ENCODE measurements at regions not wholly inside any gene's neighbourhood (a gene's known extent, or its start where the extent isn't known, plus 50 kb on each side); places are given as distances from the start of the nearest gene placed in this dataset.

DNA sequence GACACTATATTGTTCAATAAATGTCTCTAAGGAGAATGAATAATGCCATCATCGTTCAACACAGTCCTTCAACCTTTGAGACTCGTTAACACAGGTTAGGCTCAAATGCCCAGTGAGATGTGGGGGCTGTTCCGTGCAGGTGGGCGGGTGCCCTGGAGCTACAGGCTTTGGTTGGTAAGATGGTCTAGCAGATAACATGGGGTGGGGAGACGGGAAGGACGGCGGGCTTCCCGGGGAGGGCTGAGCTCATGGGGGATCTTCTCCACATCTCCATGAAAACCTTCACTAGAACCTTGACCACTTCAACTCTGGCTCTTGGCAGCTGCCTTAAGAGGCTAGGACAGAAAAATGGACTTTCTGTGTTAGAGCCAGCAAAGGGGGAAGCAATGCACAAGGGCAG lies 134.1 kb upstream of the TCERG1L start (continued):
- no peak for TF ChIP-seq GFI1 (CRISPR knock-in tag; IDR thresholded peaks at IDR 0.05; ENCODE audit: borderline replicate concordance)
- no peak for TF ChIP-seq PHF5A (CRISPR knock-in tag; IDR thresholded peaks at IDR 0.05; ENCODE audit: low read depth, unreplicated experiment)

- 0 out of 2 replicates have a peak, but pooled peaks cover 3% of the 10 kb centered on the region for H4K20me1 ChIP-seq (ENCODE audit: insufficient read depth, low read length)
- in situ Hi-C loops (cut with HindIII; ENCODE audit: extremely low pct_ligation_motif_present, low pct_unique_long_range_greater_than_20kb) (no loop called here), intact Hi-C loops (cut with micrococcal nuclease; ENCODE audit: unreplicated experiment) (no loop called here)
- no peaks in the 10 kb centered on the region for H3K4me1 ChIP-seq (ENCODE audit: insufficient read depth, low read length)
- no peak overlapping the region for H2AFZ ChIP-seq (ENCODE audit: low read length)
- no peak overlapping the region for H3K27ac ChIP-seq (ENCODE audit: extremely low read length, insufficient read depth, low read length)
- H3K79me2 ChIP-seq (ENCODE audit: insufficient read depth, low read length) = no peaks in the 10 kb centered on the region
- no TSS peak for BruUV-seq (replicated peaks)
- no peak for ATAC-seq
- no peaks in the 10 kb centered on the region for H3K36me3 ChIP-seq (replicated peaks in 1 of 2; ENCODE audit: control insufficient read depth in 1 of 2, insufficient read depth in 2 of 2, low read length in 2 of 2)
- CTCF ChIA-PET (ENCODE audit: low intra/inter-chr PET ratio, low total read pairs) = no interaction called here
- no peaks in the 10 kb centered on the region for H3K9me3 ChIP-seq (ENCODE audit: low read length)
- no peak for TF ChIP-seq ZNF276 (CRISPR knock-in tag; IDR thresholded peaks at IDR 0.05; ENCODE audit: low read depth)
- no peak for TF ChIP-seq ZNF816 (CRISPR knock-in tag; IDR thresholded peaks at IDR 0.05; ENCODE audit: borderline replicate concordance)
- TF ChIP-seq NCOA1 (CRISPR knock-in tag; IDR thresholded peaks at IDR 0.05) = no peak
- TF ChIP-seq, protein P1, sequence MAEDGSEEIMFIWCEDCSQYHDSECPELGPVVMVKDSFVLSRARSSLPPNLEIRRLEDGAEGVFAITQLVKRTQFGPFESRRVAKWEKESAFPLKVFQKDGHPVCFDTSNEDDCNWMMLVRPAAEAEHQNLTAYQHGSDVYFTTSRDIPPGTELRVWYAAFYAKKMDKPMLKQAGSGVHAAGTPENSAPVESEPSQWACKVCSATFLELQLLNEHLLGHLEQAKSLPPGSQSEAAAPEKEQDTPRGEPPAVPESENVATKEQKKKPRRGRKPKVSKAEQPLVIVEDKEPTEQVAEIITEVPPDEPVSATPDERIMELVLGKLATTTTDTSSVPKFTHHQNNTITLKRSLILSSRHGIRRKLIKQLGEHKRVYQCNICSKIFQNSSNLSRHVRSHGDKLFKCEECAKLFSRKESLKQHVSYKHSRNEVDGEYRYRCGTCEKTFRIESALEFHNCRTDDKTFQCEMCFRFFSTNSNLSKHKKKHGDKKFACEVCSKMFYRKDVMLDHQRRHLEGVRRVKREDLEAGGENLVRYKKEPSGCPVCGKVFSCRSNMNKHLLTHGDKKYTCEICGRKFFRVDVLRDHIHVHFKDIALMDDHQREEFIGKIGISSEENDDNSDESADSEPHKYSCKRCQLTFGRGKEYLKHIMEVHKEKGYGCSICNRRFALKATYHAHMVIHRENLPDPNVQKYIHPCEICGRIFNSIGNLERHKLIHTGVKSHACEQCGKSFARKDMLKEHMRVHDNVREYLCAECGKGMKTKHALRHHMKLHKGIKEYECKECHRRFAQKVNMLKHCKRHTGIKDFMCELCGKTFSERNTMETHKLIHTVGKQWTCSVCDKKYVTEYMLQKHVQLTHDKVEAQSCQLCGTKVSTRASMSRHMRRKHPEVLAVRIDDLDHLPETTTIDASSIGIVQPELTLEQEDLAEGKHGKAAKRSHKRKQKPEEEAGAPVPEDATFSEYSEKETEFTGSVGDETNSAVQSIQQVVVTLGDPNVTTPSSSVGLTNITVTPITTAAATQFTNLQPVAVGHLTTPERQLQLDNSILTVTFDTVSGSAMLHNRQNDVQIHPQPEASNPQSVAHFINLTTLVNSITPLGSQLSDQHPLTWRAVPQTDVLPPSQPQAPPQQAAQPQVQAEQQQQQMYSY (CRISPR knock-in tag; IDR thresholded peaks at IDR 0.05) = no peak
- TF ChIP-seq E2F2 (CRISPR knock-in tag; IDR thresholded peaks at IDR 0.05; ENCODE audit: borderline replicate concordance) = no peak
- TF ChIP-seq, protein P2, sequence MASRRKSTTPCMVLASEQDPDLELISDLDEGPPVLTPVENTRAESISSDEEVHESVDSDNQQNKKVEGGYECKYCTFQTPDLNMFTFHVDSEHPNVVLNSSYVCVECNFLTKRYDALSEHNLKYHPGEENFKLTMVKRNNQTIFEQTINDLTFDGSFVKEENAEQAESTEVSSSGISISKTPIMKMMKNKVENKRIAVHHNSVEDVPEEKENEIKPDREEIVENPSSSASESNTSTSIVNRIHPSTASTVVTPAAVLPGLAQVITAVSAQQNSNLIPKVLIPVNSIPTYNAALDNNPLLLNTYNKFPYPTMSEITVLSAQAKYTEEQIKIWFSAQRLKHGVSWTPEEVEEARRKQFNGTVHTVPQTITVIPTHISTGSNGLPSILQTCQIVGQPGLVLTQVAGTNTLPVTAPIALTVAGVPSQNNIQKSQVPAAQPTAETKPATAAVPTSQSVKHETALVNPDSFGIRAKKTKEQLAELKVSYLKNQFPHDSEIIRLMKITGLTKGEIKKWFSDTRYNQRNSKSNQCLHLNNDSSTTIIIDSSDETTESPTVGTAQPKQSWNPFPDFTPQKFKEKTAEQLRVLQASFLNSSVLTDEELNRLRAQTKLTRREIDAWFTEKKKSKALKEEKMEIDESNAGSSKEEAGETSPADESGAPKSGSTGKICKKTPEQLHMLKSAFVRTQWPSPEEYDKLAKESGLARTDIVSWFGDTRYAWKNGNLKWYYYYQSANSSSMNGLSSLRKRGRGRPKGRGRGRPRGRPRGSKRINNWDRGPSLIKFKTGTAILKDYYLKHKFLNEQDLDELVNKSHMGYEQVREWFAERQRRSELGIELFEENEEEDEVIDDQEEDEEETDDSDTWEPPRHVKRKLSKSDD (CRISPR knock-in tag; IDR thresholded peaks at IDR 0.05; ENCODE audit: low read depth) = no peak
- no peak for TF ChIP-seq PRDM4 (CRISPR knock-in tag; IDR thresholded peaks at IDR 0.05; ENCODE audit: borderline replicate concordance)
- TF ChIP-seq ZC3H13 (CRISPR knock-in tag; IDR thresholded peaks at IDR 0.05) = no peak
- TF ChIP-seq ZNF564 (CRISPR knock-in tag; IDR thresholded peaks at IDR 0.05) = no peak
- H3K27me3 ChIP-seq (ENCODE audit: control insufficient read depth in 1 of 2, insufficient read depth in 2 of 2, low read length in 2 of 2) = peaks cover 0 to 21% of the 10 kb centered on the region in 2 experiments; a peak in 4 of 5 replicates
- H3K4me3 ChIP-seq (replicated peaks in 1 of 3; ENCODE audit: insufficient read depth in 1 of 3, low read depth in 2 of 3, low read length in 3 of 3) = no peak overlapping the region
- H3K4me2 ChIP-seq (ENCODE audit: low read depth, low read length) = no peak overlapping the region
- POLR2A ChIA-PET = no interaction called here
- 31% methylated on average over 12 of the region's 12 CpGs for WGBS (ENCODE audit: low lambda C conversion rate)
- FAIRE-seq = no peak
- DNase-seq (ENCODE audit: low spot score) = no peak
- H3K9ac ChIP-seq (ENCODE audit: insufficient read depth, low read depth, low read length) = no peak overlapping the region
These were observed 134.7 kb upstream of the TCERG1L start for GRCh38 chr10:131446171-131446570.
